B cell (primary cell): ENCODE measurements at regions not wholly inside any gene's neighbourhood (a gene's known extent, or its start where the extent isn't known, plus 50 kb on each side); places are given as distances from the start of the nearest gene placed in this dataset.

Source experiments
- ATAC-seq: fragments of 200-7000 bp; cut with Tn5 transposase; one replicate; pipeline ENCODE4 v1.10.0; 2021; ENCODE audit warnings: low read depth, mild to moderate bottlenecking, moderate number of reproducible peaks, moderate library complexity
- CTCF ChIA-PET: fragments of 350-600 bp; sonication (Branson Sonifier 250); formaldehyde crosslinking; loops from one replicate; lab custom pipeline; 2021; ENCODE audit warnings: antibody characterized with exemption, inconsistent platforms; lab: Charles Lee
- POLR2A ChIA-PET: fragments of 350-600 bp; sonication (Branson Sonifier 250); formaldehyde crosslinking; loops from one replicate; lab custom pipeline; 2021; ENCODE audit warnings: antibody characterized with exemption; lab: Charles Lee
- DNase-seq: peaks from one replicate; pipeline ENCODE4 v3.0.0; 2013
- H2AFZ ChIP-seq: 2 replicates; pipeline ENCODE4 v1.6.1; 2012; ENCODE audit warnings: mild to moderate bottlenecking, low read depth, low read length; ENCODE audit not compliant: insufficient read depth, poor library complexity, severe bottlenecking
- H3K27ac ChIP-seq, 2 donors: 1 replicate in 1 of 2; 2 replicates in 1 of 2; pipeline ENCODE4 v1.5.1; 2012 to 2013; ENCODE audit warnings: low read length in 2 of 2, mild to moderate bottlenecking in 2 of 2, moderate library complexity in 1 of 2
- H3K27me3 ChIP-seq, 4 experiments: fragments of 200-600 bp in 1 of 4; sonication (generic) in 1 of 4; replicated peaks in 1 of 4; 1 replicate in 2 of 4; 2 replicates in 2 of 4; pipeline versions ENCODE4 v1.6.1 to v1.7.0; 2013 to 2016; ENCODE audit warnings: low read length in 3 of 4, mild to moderate bottlenecking in 2 of 4, mixed read lengths in 1 of 4, moderate library complexity in 1 of 4; ENCODE audit not compliant: insufficient read depth in 4 of 4, control insufficient read depth in 3 of 4; ENCODE audit errors: control extremely low read depth in 1 of 4
- H3K36me3 ChIP-seq, 2 experiments: replicated peaks in 1 of 2; 1 replicate in 1 of 2; 2 replicates in 1 of 2; pipeline versions ENCODE4 v1.6.1 to v1.7.1; 2013; ENCODE audit warnings: low read length in 1 of 2; ENCODE audit not compliant: insufficient read depth in 2 of 2, control insufficient read depth in 1 of 2; ENCODE audit errors: control extremely low read depth in 1 of 2, extremely low read depth in 1 of 2
- H3K4me1 ChIP-seq, 2 donors: fragments of 200-600 bp in 1 of 2; sonication (generic) in 1 of 2; 1 replicate in 1 of 2; 2 replicates in 1 of 2; pipeline versions ENCODE4 v1.5.1 to v1.6.1; 2013 to 2017; ENCODE audit warnings: low read length in 2 of 2; ENCODE audit not compliant: control insufficient read depth in 2 of 2, insufficient read depth in 2 of 2
- H3K4me2 ChIP-seq: replicated peaks from 2 replicates; pipeline ENCODE3; 2012; ENCODE audit warnings: mild to moderate bottlenecking, low read depth, low read length; ENCODE audit not compliant: poor library complexity, severe bottlenecking
- H3K4me3 ChIP-seq, 5 experiments: fragments of 200-600 bp in 1 of 5; sonication (generic) in 1 of 5; 1 replicate in 3 of 5; 2 replicates in 2 of 5; pipeline versions ENCODE4 v1.5.1 to v1.7.0; 2011 to 2016; ENCODE audit warnings: low read length in 4 of 5, mild to moderate bottlenecking in 4 of 5, low read depth in 2 of 5, control low read depth in 1 of 5, moderate library complexity in 1 of 5; ENCODE audit not compliant: insufficient read depth in 1 of 5; ENCODE audit errors: control extremely low read depth in 1 of 5, extremely low read depth in 1 of 5
- H3K79me2 ChIP-seq: fragments of 200-600 bp; sonication (generic); one replicate; pipeline ENCODE4 v1.6.0; 2016; ENCODE audit warnings: low read length; ENCODE audit not compliant: control insufficient read depth, insufficient read depth
- H3K9ac ChIP-seq: fragments of 200-600 bp; sonication (generic); 2 replicates; pipeline ENCODE4 v1.6.1; 2017; ENCODE audit warnings: mild to moderate bottlenecking, low read length, moderate library complexity
- H3K9me3 ChIP-seq, 3 donors: one replicate each; pipeline versions ENCODE4 v1.6.1 to v1.7.1; 2013; ENCODE audit warnings: low read length in 2 of 3; ENCODE audit not compliant: control insufficient read depth in 2 of 3, insufficient read depth in 1 of 3; ENCODE audit errors: control extremely low read depth in 1 of 3
- H4K20me1 ChIP-seq: 2 replicates; pipeline ENCODE4 v1.6.0; 2012; ENCODE audit warnings: mild to moderate bottlenecking, low read length; ENCODE audit not compliant: insufficient read depth, control insufficient read depth, poor library complexity, severe bottlenecking
- H3K27ac Mint-ChIP-seq: one replicate; pipeline ENCODE4 v1.8.0; 2021; ENCODE audit warnings: mixed read lengths
- H3K27me3 Mint-ChIP-seq: one replicate; pipeline ENCODE4 v1.8.0; 2021; ENCODE audit warnings: mixed read lengths
- H3K4me1 Mint-ChIP-seq: one replicate; pipeline ENCODE4 v1.8.0; 2021; ENCODE audit warnings: mixed read lengths
- H3K4me3 Mint-ChIP-seq: one replicate; pipeline ENCODE4 v1.8.0; 2021; ENCODE audit warnings: mixed read lengths
- H3K9me3 Mint-ChIP-seq: one replicate; pipeline ENCODE4 v1.8.0; 2022; ENCODE audit warnings: mixed read lengths; ENCODE audit not compliant: insufficient read depth
- CTCF ChIP-seq: fragments of 200-600 bp; IDR thresholded peaks from one replicate; pipeline ENCODE4 v1.8.0; 2022; ENCODE audit warnings: antibody characterized with exemption, mild to moderate bottlenecking
- EZH2 ChIP-seq: IDR thresholded peaks from 2 replicates; pipeline ENCODE4 v1.6.1; 2012; ENCODE audit warnings: borderline replicate concordance, low read depth, mild to moderate bottlenecking, moderate library complexity, low read length; ENCODE audit not compliant: insufficient read depth, poor library complexity, severe bottlenecking
- WGBS: methylation state at CpG from one replicate; pipeline ENCODE4 v1.1.5; 2013; ENCODE audit warnings: missing lambda C conversion rate; ENCODE audit not compliant: insufficient coverage; 5-methylcytosine and 5-hydroxymethylcytosine counted together
- intact Hi-C: fragments of 100-400 bp; cut with micrococcal nuclease; formaldehyde crosslinking; loops from one replicate; pipeline ENCODE4 v1.10.0; 2022

- CTCF ChIA-PET: no interaction called here
- H3K36me3 ChIP-seq: no peaks in the 10 kb centered on the region
- no peak overlapping the region for H3K27ac ChIP-seq
- no peaks in the 10 kb centered on the region for H3K9me3 ChIP-seq
- H3K4me2 ChIP-seq: no peak overlapping the region
- peaks cover 10% of the 10 kb centered on the region for H3K27me3 Mint-ChIP-seq
- no peak overlapping the region for H3K4me3 ChIP-seq
- H4K20me1 ChIP-seq: no peaks in the 10 kb centered on the region
- H3K9me3 Mint-ChIP-seq: no peaks in the 10 kb centered on the region
- H3K27ac Mint-ChIP-seq: no peak overlapping the region
- H3K4me3 Mint-ChIP-seq: no peak overlapping the region
- POLR2A ChIA-PET: no interaction called here
- no peak overlapping the region for H3K9ac ChIP-seq
- no peaks in the 10 kb centered on the region for H3K79me2 ChIP-seq
- no peak overlapping the region for H2AFZ ChIP-seq
- H3K4me1 ChIP-seq: no peaks in the 10 kb centered on the region
- ATAC-seq (no peak), DNase-seq (no peak)
- no peaks in the 10 kb centered on the region for H3K4me1 Mint-ChIP-seq
- H3K27me3 ChIP-seq: no peaks in the 10 kb centered on the region
- no CpG with 5 or more reads among the region's 2 CpGs for WGBS
- no peak for TF ChIP-seq EZH2
- TF ChIP-seq CTCF: no peak
- intact Hi-C loops: no loop called here
These were observed 85.4 kb upstream of the OGFRL1 start for GRCh38 chr6:71203206-71203605.

GRCh38 chr6:71204741-71205140, 83.9 kb upstream of the OGFRL1 start:
- H3K36me3 ChIP-seq: no peaks in the 10 kb centered on the region
- no peaks in the 10 kb centered on the region for H3K4me1 ChIP-seq
- ChIA-PET POLR2A (no interaction called here), CTCF (no interaction called here)
- H3K9me3 ChIP-seq: no peaks in the 10 kb centered on the region
- H3K79me2 ChIP-seq: no peaks in the 10 kb centered on the region
- no peak for TF ChIP-seq CTCF
- TF ChIP-seq EZH2: no peak
- intact Hi-C loops: no loop called here
- Mint-ChIP-seq H3K27me3 (peaks cover 8% of the 10 kb centered on the region), H3K4me1 (no peaks in the 10 kb centered on the region), H3K4me3 (no peak overlapping the region), H3K27ac (no peak overlapping the region), H3K9me3 (no peaks in the 10 kb centered on the region)
- H3K27me3 ChIP-seq: no peaks in the 10 kb centered on the region
- no peak overlapping the region for H3K27ac ChIP-seq
- H3K4me3 ChIP-seq: no peak overlapping the region
- H4K20me1 ChIP-seq: no peaks in the 10 kb centered on the region
- H2AFZ ChIP-seq: no peak overlapping the region
- 90% methylated on average over 2 of the region's 6 CpGs for WGBS
- no peak for ATAC-seq
- H3K4me2 ChIP-seq: no peak overlapping the region
- H3K9ac ChIP-seq: no peak overlapping the region
- no peak for DNase-seq
